ENCODE measurements at regions not wholly inside any gene's neighbourhood (a gene's known extent, or its start where the extent isn't known, plus 50 kb on each side); places are given as distances from the start of the nearest gene placed in this dataset.

DNA sequence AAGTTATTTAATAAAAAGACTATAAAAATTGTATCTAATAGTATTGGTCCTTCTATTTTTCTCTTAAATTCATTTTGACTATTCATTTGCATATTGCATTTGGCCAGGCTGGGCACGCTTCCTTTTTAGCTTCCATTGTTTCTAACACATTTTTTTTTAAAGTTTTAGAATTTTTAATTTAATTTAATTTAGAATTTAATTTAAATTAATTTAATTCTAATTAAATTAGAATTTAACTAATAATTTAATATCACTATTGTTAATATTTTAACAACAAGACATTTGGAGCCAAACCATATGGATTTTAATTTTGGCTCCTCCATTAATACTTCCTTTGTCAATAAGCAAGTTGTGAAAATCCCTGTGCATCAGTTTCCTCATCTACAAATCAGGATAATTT, 856.9 kb upstream of the SEL1L start:
- no peak for DNase-seq

DNA sequence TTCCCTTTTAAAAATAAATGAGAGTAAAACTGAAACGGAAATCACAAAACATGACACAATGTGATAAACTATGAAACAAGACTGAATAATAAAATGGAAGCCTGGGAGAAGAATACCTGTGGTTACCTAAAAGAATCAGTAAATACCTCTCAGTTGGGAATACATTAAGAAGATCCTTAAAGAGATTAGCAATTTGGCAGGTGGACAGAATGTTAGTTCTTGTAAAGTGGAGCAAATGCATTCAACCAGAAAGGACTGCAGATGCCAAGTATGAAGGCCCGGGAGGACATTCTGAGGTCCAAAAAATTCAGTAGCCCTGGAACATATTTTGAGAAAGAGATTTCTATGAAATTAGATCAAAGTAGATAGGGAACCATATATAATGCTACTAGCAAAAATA, 861.3 kb upstream of the SEL1L start:
- DNase-seq: no peak

DNA sequence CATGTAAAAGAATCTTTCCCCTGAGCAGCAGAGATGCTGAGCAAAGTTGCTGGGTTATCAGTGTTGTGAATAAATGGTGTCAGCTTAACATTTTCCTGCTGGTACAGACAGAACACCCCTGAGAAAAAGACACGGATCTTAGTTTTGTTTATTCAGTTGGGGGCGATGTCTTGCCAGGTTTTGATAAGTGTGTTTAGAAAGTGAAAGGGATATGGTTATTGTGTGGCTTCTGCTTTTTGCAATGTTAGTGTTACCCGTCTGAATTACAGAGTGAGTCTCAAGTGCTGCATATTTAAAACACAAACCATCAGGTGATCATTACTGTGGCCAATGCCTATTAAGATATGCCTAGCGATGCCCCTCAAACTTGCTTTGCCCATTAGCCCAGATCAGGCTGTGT, 864.6 kb upstream of the SEL1L start:
- DNase-seq: no peak

DNA sequence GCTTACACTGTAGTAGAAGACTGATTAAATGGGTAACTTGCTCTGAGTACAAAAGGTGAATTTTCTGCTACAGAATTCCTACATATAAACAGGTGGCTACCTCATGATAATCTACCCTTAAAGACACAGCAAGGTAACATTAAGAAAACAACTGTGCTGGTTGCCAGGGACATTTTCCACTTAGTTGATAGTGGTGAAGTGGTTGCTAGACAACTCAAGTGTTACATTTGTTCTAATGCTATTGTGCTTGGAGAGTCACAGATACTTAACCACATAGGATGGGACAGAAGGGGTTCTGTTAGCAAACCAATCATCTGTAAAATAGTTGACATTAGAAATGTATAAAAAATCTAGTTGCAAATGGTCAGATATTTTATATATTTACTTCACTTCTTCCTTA, 870.3 kb upstream of the SEL1L start:
- no peak for DNase-seq

DNA sequence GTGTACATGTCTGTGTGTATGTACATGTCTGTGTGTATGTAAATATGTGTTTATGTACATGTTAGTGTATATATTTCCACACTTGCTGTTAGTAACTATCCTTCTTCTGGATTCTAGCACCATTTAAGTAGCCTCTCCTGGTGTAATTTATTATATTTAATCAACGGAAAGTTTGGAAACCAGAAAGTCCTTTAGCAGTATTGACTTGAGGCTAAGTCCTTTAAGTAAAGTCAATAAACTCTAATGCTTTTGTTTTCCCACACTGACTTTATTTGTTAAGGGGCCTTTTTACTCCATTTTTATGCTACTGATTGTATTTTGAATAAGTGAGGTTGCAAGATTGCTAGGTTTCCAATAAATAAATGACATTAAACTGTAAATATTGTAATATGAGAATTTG, 876.4 kb upstream of the SEL1L start:
- no peak for DNase-seq

GRCh38 chr14:82411298-82411697, 877.6 kb upstream of the SEL1L start:
- no peak for DNase-seq

DNA sequence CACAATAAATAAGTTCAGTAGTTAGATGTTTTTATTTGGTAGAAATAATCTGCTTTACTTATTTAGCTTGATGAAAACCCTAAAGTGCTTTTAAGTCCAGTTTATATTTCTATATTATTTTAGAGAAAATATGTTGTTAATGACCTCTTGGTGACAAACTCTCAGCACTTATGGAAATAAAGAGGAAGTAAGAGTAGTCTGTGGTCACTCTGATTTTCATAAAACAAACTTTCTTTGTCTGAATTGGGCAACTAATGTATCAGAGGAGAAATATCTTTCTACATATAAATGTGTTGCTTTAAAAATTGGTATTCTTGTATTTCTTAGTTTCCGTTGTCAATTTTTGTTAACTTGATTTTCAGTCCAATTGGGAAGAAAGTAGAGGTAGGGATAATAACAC, 878.9 kb upstream of the SEL1L start:
- no peak for DNase-seq

- no peak for DNase-seq
Measured at GRCh38 chr14:82414853-82415539, 881.3 kb upstream of the SEL1L start.

GRCh38 chr14:82419933-82420332, 886.3 kb upstream of the SEL1L start:
- no peak for DNase-seq

DNA sequence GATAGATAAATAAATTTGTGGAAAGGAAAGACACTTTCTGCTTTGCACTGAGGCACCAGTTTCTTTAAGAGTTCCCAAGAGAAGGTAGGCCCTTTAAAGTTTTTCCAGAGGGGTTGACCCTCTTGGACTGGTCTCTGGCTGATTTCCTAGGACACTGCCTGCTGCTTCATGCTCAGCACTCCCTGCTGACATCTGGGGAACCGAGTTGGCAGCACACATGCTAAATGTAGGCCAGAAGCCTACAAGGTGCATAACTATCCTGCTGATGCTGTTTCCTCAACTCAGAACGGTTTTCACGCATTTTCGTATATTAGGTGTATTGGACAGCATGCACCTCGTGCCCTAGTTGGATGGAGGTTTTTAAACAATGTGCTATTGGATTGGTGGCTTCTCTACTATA, 887.2 kb upstream of the SEL1L start:
- DNase-seq: no peak

GRCh38 chr14:82421286-82421685, 887.6 kb upstream of the SEL1L start:
- no peak for DNase-seq

GRCh38 chr14:82422230-82422629, 888.6 kb upstream of the SEL1L start:
- DNase-seq: no peak

GRCh38 chr14:82425261-82425660, 891.6 kb upstream of the SEL1L start:
- DNase-seq: no peak

GRCh38 chr14:82431031-82431430, 897.4 kb upstream of the SEL1L start:
- no peak for DNase-seq

- DNase-seq: no peak
Measured at GRCh38 chr14:82432301-82433105, 898.9 kb upstream of the SEL1L start.

DNA sequence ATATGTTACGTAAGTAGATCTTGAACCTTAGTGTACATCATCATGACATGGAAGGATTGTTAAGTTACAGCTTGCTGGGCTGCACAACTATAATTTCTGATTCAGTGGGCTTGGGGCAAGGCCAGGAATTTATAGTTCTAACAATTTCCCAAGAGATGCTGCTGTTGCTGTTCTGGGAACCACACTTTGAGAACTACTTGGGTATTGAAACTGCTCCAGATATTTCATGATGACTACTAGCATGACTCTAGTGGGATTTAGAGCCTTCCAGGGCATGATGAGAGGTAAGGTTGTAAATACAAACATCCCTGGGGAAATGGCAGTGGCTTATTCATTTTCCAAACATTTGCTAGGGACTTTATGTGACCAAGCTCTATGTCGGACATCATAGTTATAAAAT, 904.8 kb upstream of the SEL1L start:
- no peak for DNase-seq

DNA sequence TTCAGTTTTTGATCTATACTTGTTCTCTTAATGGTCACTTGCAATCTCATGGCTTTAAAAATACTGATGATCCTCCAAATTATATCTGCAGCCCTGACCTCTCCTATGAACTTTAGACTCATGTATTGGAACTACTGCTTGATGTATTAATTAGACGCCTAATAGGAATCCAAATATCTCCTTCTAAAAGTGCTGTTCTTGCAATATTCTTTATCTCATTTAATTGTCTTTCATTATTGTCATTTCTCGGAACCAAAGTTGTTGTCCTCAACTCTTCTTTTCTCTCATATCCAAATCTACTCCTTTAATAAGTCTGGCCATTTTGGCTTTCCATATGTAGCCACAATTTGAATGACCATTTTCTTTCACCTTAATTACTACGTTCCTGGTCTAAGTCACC, 907.6 kb upstream of the SEL1L start:
- no peak for DNase-seq

DNA sequence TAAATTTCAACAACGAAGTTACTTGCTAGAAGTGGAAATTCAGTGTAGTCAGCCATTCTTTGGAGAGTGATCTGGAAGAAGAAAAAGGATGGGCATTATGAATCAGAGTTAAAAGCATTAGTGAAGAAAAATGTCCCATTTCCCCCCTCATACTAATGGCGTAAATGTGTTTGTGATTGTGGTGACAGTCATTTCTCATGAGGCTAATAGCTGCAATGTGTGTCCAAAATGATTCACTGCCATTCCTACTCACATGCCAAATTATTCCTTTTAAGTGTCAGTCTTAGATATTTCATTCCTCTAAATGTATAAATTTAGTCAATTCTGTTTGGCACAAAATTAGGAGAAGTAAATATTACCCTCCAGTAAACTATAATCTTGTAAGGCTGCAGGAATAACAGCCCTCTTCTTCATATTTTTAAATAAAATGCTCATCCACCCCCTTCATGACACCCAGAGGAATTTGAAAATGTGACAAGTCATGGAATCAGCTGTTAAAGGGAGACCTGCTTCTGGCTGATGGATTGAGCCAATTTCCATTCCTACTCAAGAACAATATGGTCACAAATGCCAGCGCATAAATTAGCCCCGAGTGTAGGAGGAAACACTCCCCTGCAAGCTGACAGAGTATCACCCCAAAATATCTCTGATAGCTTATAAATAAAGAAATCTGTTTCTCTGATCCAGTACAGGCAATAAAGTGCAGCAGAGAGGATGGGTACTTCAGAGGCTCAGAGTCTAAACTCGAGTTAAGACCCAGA, 912.3 kb upstream of the SEL1L start:
- no peak for DNase-seq

GRCh38 chr14:82447586-82447985, 913.9 kb upstream of the SEL1L start:
- no peak for DNase-seq

DNA sequence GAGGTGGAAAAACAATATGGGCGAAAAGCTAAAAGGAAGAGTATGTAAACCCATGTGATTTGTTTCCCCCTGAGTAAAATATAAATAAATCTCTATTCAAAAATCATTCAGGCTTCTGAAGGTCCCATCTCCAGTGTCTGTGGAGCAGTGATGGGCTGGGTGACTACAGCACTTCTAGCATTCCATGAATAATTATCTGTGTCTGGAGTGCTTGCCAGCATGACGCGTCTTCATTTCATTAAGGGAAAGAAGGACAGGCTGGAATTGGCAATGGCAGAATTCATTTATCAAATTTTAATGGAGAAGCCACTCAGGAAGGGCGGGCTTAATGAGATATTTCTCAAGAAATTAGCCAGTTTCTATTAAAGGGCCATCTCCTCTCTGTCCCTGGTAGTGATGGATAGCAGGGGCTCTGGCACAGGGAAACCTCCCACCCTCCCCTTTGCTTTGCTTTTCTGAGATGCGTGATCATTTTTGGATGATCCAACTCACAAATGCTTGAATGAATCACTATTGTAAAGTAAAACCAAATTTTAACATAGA, 916.3 kb upstream of the SEL1L start:
- DNase-seq: no peak

DNA sequence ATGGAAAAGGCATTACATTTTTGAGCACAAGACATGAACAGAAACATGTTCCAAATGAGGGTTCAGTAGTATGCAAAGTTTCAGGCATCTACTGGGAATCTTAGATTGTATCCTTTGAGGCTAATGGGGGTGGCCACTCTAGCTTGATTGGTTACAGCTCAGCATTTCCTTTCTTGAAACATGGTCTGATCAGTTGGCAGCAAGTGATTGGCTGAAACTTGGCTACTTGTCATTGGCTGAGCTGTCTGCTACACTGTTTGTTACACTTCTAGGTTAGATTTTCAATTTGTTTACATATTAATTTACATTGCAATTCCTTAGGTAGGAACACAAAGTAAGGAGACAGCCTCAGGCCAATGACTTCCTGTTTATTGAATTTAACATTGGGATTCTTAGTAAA, 918.0 kb upstream of the SEL1L start:
- no peak for DNase-seq

DNA sequence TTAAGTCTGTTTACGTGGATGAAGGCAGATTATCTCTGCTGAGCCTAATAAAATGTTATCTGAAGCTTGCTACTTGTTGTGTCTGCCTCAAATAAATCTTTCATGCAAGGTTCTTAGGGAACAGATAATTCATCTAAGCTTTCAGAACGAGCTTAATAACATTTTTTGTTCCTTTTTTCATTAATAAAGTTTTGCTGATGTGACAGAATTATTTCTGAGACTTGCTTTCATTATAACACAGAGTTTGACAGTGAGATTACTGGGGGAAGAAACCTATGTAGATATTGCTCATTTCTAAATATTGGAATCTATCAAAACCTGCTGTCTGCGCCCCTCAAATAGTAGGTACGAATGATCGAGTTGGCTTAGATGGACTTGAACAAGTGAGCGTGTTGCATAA, 948.7 kb upstream of the SEL1L start:
- no peak for DNase-seq

- no peak for DNase-seq
Measured at GRCh38 chr14:82488473-82488872, 954.8 kb upstream of the SEL1L start.

- DNase-seq: no peak
Measured at GRCh38 chr14:82490397-82490796, 956.7 kb upstream of the SEL1L start.
